ENCODE measurements at regions not wholly inside any gene's neighbourhood (a gene's known extent, or its start where the extent isn't known, plus 50 kb on each side); places are given as distances from the start of the nearest gene placed in this dataset.

- Histone ChIP-seq H3K4me1 (ENCODE audit: control insufficient read depth, insufficient read depth, low read length) (no peaks in the 10 kb centered on the region), H3K27me3 (replicated peaks in 1 of 2; ENCODE audit: control insufficient read depth in 2 of 2, insufficient read depth in 2 of 2, low read length in 1 of 2) (no peaks in the 10 kb centered on the region; a peak in 1 of 4 replicates), H3K4me2 (ENCODE audit: control insufficient read depth, insufficient read depth) (no peak overlapping the region), H3K9ac (ENCODE audit: control insufficient read depth, insufficient read depth, low read length) (no peak overlapping the region), H3K4me3 (no peak overlapping the region), H3K27ac (ENCODE audit: control insufficient read depth, insufficient read depth) (no peak overlapping the region), H3K79me2 (ENCODE audit: control insufficient read depth, insufficient read depth, low read length) (no peaks in the 10 kb centered on the region), H2AFZ (ENCODE audit: control insufficient read depth, low read depth, low read length) (no peak overlapping the region), H3K36me3 (ENCODE audit: control insufficient read depth in 2 of 2, insufficient read depth in 2 of 2, low read length in 1 of 2) (no peaks in the 10 kb centered on the region), H3K9me3 (replicated peaks; ENCODE audit: control insufficient read depth, insufficient read depth, low read length) (no peaks in the 10 kb centered on the region; the same call in 2 of the 3 replicates), H4K20me1 (ENCODE audit: control insufficient read depth, insufficient read depth) (no peaks in the 10 kb centered on the region)
- intact Hi-C loops (cut with micrococcal nuclease; ENCODE audit: unreplicated experiment): no loop called here
- POLR2A ChIA-PET: no interaction called here
- CTCF ChIA-PET: interaction anchor here (1.2 kb wide), 1 partner anchor 16 kb away, joined by 5 read pairs; no protein-coding TSS in a partner anchor
- SMC1A ChIA-PET (ENCODE audit: uncharacterized antibody, unreplicated experiment): interaction anchor here (1.2 kb wide), 1 partner anchor 41 kb away, joined by 3 read pairs; no protein-coding TSS in a partner anchor
- TF ChIP-seq BCL3 (IDR thresholded peaks at IDR 0.05; ENCODE audit: borderline replicate concordance, insufficient read depth, low read depth, low read length, poor library complexity, severe bottlenecking) (no peak), CEBPB (IDR thresholded peaks at IDR 0.05; ENCODE audit: borderline replicate concordance in 1 of 2, low read depth in 2 of 2, low read length in 2 of 2) (no peak), POU2F2 (IDR thresholded peaks at IDR 0.05; ENCODE audit: borderline replicate concordance, low read depth, low read length) (no peak), ASH2L (IDR thresholded peaks at IDR 0.05; ENCODE audit: borderline replicate concordance, low read depth) (no peak), BMI1 (IDR thresholded peaks at IDR 0.05; ENCODE audit: borderline replicate concordance) (no peak), SMARCA5 (IDR thresholded peaks at IDR 0.05) (no peak), MYC (IDR thresholded peaks at IDR 0.05; ENCODE audit: insufficient read depth, insufficient read length, insufficient replicate concordance, low read length, severe bottlenecking) (no peak)
- TF ChIP-seq, protein P1, sequence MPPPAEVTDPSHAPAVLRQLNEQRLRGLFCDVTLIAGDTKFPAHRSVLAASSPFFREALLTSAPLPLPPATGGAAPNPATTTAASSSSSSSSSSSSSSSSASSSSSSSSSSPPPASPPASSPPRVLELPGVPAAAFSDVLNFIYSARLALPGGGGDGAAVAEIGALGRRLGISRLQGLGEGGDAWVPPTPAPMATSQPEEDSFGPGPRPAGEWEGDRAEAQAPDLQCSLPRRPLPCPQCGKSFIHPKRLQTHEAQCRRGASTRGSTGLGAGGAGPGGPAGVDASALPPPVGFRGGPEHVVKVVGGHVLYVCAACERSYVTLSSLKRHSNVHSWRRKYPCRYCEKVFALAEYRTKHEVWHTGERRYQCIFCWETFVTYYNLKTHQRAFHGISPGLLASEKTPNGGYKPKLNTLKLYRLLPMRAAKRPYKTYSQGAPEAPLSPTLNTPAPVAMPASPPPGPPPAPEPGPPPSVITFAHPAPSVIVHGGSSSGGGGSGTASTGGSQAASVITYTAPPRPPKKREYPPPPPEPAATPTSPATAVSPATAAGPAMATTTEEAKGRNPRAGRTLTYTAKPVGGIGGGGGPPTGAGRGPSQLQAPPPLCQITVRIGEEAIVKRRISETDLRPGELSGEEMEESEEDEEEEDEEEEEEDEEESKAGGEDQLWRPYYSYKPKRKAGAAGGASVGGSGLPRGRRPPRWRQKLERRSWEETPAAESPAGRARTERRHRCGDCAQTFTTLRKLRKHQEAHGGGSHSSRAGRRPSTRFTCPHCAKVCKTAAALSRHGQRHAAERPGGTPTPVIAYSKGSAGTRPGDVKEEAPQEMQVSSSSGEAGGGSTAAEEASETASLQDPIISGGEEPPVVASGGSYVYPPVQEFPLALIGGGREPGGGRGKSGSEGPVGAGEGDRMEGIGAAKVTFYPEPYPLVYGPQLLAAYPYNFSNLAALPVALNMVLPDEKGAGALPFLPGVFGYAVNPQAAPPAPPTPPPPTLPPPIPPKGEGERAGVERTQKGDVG (CRISPR knock-in tag; IDR thresholded peaks at IDR 0.05): no peak
- RAD21 ChIA-PET (ENCODE audit: unreplicated experiment): no interaction called here
- FAIRE-seq (no peak), ATAC-seq (no peak), DNase-seq (ENCODE audit: low read depth, low spot score) (no peak)
- 0% methylated on average over 1 of the region's 1 CpG for WGBS (ENCODE audit: insufficient coverage, insufficient replicate concordance, low lambda C conversion rate, missing lambda C conversion rate)
- in situ Hi-C loops (cut with MboI): no loop called here
- no TSS peak for BruUV-seq (replicated peaks)
Measured at GRCh38 chr2:51619961-51620360, 588.0 kb upstream of the NRXN1 start.
